WTC11 (cell line): ENCODE measurements at regions not wholly inside any gene's neighbourhood (a gene's known extent, or its start where the extent isn't known, plus 50 kb on each side); places are given as distances from the start of the nearest gene placed in this dataset.

Experiments used
- ATAC-seq: fragments of 200-7000 bp; cut with Tn5 transposase; 2 replicates; pipeline ENCODE4 v1.10.0; 2021; ENCODE audit warnings: mild to moderate bottlenecking, moderate library complexity
- CTCF ChIA-PET: fragments of 300-600 bp; sonication (Branson Sonifier 250); formaldehyde crosslinking; loops from one replicate; lab custom pipeline; 2021; ENCODE audit warnings: antibody characterized with exemption; lab: Charles Lee
- POLR2A ChIA-PET: fragments of 350-600 bp; sonication (Branson Sonifier 250); formaldehyde crosslinking; loops from one replicate; lab custom pipeline; 2021; ENCODE audit warnings: antibody characterized with exemption; lab: Charles Lee
- DNase-seq: peaks from one replicate; pipeline ENCODE4 v3.0.0; 2021; ENCODE audit warnings: low spot score
- H3K27ac Mint-ChIP-seq: 2 replicates; pipeline ENCODE4 v1.8.0; 2021; ENCODE audit warnings: mixed read lengths
- H3K27me3 Mint-ChIP-seq: 2 replicates; pipeline ENCODE4 v1.8.0; 2021; ENCODE audit warnings: low read depth, mild to moderate bottlenecking, moderate library complexity, mixed read lengths
- H3K36me3 Mint-ChIP-seq: 2 replicates; pipeline ENCODE4 v1.8.0; 2021; ENCODE audit warnings: mixed read lengths
- H3K4me1 Mint-ChIP-seq: 2 replicates; pipeline ENCODE4 v1.8.0; 2022; ENCODE audit warnings: mixed read lengths
- H3K4me3 Mint-ChIP-seq: 2 replicates; pipeline ENCODE4 v1.8.0; 2021; ENCODE audit warnings: mild to moderate bottlenecking, moderate library complexity, mixed read lengths
- H3K9me3 Mint-ChIP-seq: 2 replicates; pipeline ENCODE4 v1.8.0; 2021; ENCODE audit warnings: mixed read lengths
- ELF4 ChIP-seq: sonication (generic); formaldehyde crosslinking; IDR thresholded peaks from 2 replicates; pipeline ENCODE4 v1.8.1; 2022; ENCODE audit warnings: low read depth, mild to moderate bottlenecking, moderate library complexity, missing genetic modification reagents
- FOXP1 ChIP-seq: sonication (generic); formaldehyde crosslinking; IDR thresholded peaks from 2 replicates; pipeline ENCODE4 v1.8.0; 2022; ENCODE audit warnings: missing genetic modification reagents, mild to moderate bottlenecking, moderate library complexity, borderline replicate concordance
- GRHL2 ChIP-seq: fragments of 250-450 bp; sonication (Bioruptor Pico); IDR thresholded peaks from 2 replicates; pipeline ENCODE4 v1.8.0; 2022; ENCODE audit warnings: mild to moderate bottlenecking, moderate library complexity; ENCODE audit not compliant: insufficient replicate concordance, severe bottlenecking
- RORB ChIP-seq: fragments of 250-450 bp; sonication (Bioruptor Pico); IDR thresholded peaks from 2 replicates; pipeline ENCODE4 v1.9.0; 2021; ENCODE audit warnings: mild to moderate bottlenecking
- SMAD4 ChIP-seq: sonication (generic); formaldehyde crosslinking; IDR thresholded peaks from 2 replicates; pipeline ENCODE4 v1.8.0; 2022; ENCODE audit warnings: mild to moderate bottlenecking, missing genetic modification reagents
- TCF7 ChIP-seq: sonication (generic); formaldehyde crosslinking; IDR thresholded peaks from 2 replicates; pipeline ENCODE4 v1.8.0; 2022; ENCODE audit warnings: mild to moderate bottlenecking, low read depth, missing genetic modification reagents, moderate library complexity
- TEAD4 ChIP-seq: sonication (generic); formaldehyde crosslinking; IDR thresholded peaks from 2 replicates; pipeline ENCODE4 v1.8.0; 2022; ENCODE audit warnings: mild to moderate bottlenecking, missing genetic modification reagents
- ZNF232 ChIP-seq: sonication (generic); formaldehyde crosslinking; IDR thresholded peaks from 2 replicates; pipeline ENCODE4 v1.8.0; 2022; ENCODE audit warnings: mild to moderate bottlenecking, missing genetic modification reagents
- ZNF317 ChIP-seq: sonication (generic); formaldehyde crosslinking; IDR thresholded peaks from 2 replicates; pipeline ENCODE4 v1.8.1; 2023; ENCODE audit warnings: low read depth, mild to moderate bottlenecking, moderate library complexity, missing genetic modification reagents, borderline replicate concordance
- ZNF416 ChIP-seq: fragments of 250-450 bp; sonication (Bioruptor Pico); IDR thresholded peaks from 2 replicates; pipeline ENCODE4 v1.9.0; 2021; ENCODE audit warnings: mild to moderate bottlenecking, inconsistent platforms
- TF ChIP-seq, protein P1 (sequence below): sonication (generic); formaldehyde crosslinking; IDR thresholded peaks from 2 replicates; pipeline ENCODE4 v1.8.1; 2023; ENCODE audit warnings: mild to moderate bottlenecking, missing genetic modification reagents
- TF ChIP-seq, protein P2 (sequence below): sonication (generic); formaldehyde crosslinking; IDR thresholded peaks from 2 replicates; pipeline ENCODE4 v1.8.1; 2023; ENCODE audit warnings: mild to moderate bottlenecking, missing genetic modification reagents, moderate library complexity
- TF ChIP-seq, protein P3 (sequence below): sonication (generic); formaldehyde crosslinking; IDR thresholded peaks from 2 replicates; pipeline ENCODE4 v1.8.1; 2022; ENCODE audit warnings: mild to moderate bottlenecking, moderate library complexity, missing genetic modification reagents
- TF ChIP-seq, protein P4 (sequence below): sonication (generic); formaldehyde crosslinking; IDR thresholded peaks from 2 replicates; pipeline ENCODE4 v1.8.0; 2022; ENCODE audit warnings: mild to moderate bottlenecking, missing genetic modification reagents
- TF ChIP-seq, protein P5 (sequence below): sonication (generic); formaldehyde crosslinking; IDR thresholded peaks from 2 replicates; pipeline ENCODE4 v1.8.0; 2022; ENCODE audit warnings: mild to moderate bottlenecking, missing genetic modification reagents
- TF ChIP-seq, protein P6 (sequence below): sonication (generic); formaldehyde crosslinking; IDR thresholded peaks from 2 replicates; pipeline ENCODE4 v1.8.1; 2023; ENCODE audit warnings: mild to moderate bottlenecking, missing genetic modification reagents, moderate library complexity

DNA sequence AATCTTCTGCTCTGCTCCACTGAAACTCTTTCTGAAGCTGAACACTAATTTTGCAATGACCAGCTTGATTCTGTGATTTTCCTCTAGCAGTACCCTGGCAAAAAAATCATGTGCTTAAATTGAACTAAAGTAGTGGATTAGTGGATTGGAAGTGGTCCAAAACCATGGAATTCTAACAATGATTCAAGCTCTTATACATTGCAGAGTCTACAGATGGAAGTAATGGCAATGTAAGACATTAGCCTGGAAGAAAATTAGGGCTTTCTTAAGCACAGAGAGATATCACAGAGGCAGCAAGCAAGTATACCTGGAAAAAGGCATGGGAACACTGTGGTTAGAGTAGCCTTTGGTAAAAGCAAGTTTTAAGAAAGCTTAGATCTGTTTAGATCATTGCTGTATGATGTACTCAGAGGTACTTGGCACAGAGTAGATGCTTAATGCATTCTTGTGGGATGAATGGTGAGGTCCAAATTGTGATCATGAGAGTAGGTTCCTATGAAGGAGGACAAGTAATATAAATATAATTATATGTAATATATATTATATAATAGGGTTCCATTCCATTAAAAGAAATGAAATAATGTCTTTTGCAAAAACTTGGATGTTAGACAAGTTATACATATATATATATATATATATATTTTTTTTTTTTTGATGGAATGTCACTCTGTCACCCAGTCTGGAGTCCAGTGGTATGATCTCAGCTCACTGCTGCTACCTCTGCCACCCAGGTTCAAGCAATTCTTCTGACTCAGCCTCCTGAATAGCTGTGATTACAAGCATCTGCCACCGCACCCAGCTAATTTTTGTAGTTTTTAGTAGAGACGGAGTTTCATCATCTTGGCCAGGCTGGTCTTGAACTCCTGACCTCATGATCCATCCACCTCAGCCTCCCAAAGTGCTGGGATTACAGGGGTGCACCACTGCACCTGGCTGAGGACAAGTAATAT, 172.2 kb upstream of the SCN7A start (continued):
- TF ChIP-seq, protein P1, sequence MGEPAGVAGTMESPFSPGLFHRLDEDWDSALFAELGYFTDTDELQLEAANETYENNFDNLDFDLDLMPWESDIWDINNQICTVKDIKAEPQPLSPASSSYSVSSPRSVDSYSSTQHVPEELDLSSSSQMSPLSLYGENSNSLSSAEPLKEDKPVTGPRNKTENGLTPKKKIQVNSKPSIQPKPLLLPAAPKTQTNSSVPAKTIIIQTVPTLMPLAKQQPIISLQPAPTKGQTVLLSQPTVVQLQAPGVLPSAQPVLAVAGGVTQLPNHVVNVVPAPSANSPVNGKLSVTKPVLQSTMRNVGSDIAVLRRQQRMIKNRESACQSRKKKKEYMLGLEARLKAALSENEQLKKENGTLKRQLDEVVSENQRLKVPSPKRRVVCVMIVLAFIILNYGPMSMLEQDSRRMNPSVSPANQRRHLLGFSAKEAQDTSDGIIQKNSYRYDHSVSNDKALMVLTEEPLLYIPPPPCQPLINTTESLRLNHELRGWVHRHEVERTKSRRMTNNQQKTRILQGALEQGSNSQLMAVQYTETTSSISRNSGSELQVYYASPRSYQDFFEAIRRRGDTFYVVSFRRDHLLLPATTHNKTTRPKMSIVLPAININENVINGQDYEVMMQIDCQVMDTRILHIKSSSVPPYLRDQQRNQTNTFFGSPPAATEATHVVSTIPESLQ, result no peak
- no peak for TF ChIP-seq GRHL2 (CRISPR knock-in tag)
- no peak for TF ChIP-seq SMAD4 (CRISPR knock-in tag)
- TF ChIP-seq, protein P2, sequence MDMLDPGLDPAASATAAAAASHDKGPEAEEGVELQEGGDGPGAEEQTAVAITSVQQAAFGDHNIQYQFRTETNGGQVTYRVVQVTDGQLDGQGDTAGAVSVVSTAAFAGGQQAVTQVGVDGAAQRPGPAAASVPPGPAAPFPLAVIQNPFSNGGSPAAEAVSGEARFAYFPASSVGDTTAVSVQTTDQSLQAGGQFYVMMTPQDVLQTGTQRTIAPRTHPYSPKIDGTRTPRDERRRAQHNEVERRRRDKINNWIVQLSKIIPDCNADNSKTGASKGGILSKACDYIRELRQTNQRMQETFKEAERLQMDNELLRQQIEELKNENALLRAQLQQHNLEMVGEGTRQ, result no peak
- TF ChIP-seq TCF7 (CRISPR knock-in tag), result no peak
- TF ChIP-seq, all 79 proteins: peak for 0

DNA sequence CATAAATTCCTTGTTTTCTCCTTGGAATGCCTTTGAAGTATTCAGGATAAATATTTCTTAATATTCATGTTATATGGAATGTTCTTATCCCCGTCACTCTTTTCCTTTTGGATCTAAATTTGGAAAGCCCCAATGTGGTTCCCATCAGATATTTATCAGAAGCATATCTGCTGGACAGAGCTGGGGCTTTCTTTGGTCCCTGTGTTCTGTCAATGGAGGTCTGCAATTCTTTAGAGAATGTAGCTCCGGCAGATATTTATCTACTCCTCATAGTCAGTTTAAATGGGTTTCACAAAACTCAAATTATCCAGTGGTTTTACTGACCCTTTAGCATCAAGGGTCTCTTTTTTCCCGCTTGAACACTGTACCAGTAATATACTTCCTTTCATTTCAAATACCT, 167.8 kb upstream of the SCN7A start:
- DNase-seq (no peak), ATAC-seq (no peak)
- no peak for TF ChIP-seq SMAD4 (CRISPR knock-in tag)
- no peaks in the 10 kb centered on the region for H3K4me1 Mint-ChIP-seq
- H3K27me3 Mint-ChIP-seq, result no peaks in the 10 kb centered on the region
- CTCF ChIA-PET, result no interaction called here
- H3K27ac Mint-ChIP-seq, result no peak overlapping the region
- no peaks in the 10 kb centered on the region for H3K36me3 Mint-ChIP-seq
- POLR2A ChIA-PET, result no interaction called here
- H3K9me3 Mint-ChIP-seq, result no peaks in the 10 kb centered on the region
- H3K4me3 Mint-ChIP-seq, result no peak overlapping the region

DNA sequence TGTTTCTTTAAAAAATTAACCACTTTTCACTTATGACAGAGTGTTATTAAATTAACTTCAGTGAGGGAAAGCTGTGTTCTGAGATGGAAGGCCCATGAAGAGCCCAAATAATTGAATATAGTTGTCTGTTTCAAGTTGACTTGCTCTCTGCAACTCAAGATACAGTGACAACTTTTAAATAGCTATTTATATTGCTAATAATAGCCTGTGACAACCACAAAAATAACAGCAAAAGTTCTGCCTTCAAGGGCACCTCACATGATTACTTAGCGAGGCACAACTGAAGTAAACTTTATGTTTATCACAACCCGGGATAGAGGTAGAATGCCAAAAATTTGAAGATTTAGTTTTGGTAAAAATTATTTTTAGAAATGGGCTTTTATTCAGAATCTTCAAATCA, 167.3 kb upstream of the SCN7A start:
- Mint-ChIP-seq H3K4me3 (no peak overlapping the region), H3K36me3 (no peaks in the 10 kb centered on the region), H3K4me1 (no peaks in the 10 kb centered on the region), H3K27ac (no peak overlapping the region), H3K9me3 (0 out of 2 replicates have a peak, but pooled peaks cover 3% of the 10 kb centered on the region), H3K27me3 (no peaks in the 10 kb centered on the region)
- ChIA-PET POLR2A (no interaction called here), CTCF (no interaction called here)
- TF ChIP-seq, protein P3, sequence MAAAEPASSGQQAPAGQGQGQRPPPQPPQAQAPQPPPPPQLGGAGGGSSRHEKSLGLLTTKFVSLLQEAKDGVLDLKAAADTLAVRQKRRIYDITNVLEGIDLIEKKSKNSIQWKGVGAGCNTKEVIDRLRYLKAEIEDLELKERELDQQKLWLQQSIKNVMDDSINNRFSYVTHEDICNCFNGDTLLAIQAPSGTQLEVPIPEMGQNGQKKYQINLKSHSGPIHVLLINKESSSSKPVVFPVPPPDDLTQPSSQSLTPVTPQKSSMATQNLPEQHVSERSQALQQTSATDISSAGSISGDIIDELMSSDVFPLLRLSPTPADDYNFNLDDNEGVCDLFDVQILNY, result no peak
- TF ChIP-seq ZNF232, result no peak
- no peak for TF ChIP-seq ELF4 (CRISPR knock-in tag)
- no peak for TF ChIP-seq FOXP1 (CRISPR knock-in tag)
- TF ChIP-seq, protein P4, sequence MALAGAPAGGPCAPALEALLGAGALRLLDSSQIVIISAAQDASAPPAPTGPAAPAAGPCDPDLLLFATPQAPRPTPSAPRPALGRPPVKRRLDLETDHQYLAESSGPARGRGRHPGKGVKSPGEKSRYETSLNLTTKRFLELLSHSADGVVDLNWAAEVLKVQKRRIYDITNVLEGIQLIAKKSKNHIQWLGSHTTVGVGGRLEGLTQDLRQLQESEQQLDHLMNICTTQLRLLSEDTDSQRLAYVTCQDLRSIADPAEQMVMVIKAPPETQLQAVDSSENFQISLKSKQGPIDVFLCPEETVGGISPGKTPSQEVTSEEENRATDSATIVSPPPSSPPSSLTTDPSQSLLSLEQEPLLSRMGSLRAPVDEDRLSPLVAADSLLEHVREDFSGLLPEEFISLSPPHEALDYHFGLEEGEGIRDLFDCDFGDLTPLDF (CRISPR knock-in tag), result no peak
- TF ChIP-seq SMAD4 (CRISPR knock-in tag), result no peak
- TF ChIP-seq, protein P1, result no peak
- no peak for TF ChIP-seq ZNF317
- TF ChIP-seq, protein P5, sequence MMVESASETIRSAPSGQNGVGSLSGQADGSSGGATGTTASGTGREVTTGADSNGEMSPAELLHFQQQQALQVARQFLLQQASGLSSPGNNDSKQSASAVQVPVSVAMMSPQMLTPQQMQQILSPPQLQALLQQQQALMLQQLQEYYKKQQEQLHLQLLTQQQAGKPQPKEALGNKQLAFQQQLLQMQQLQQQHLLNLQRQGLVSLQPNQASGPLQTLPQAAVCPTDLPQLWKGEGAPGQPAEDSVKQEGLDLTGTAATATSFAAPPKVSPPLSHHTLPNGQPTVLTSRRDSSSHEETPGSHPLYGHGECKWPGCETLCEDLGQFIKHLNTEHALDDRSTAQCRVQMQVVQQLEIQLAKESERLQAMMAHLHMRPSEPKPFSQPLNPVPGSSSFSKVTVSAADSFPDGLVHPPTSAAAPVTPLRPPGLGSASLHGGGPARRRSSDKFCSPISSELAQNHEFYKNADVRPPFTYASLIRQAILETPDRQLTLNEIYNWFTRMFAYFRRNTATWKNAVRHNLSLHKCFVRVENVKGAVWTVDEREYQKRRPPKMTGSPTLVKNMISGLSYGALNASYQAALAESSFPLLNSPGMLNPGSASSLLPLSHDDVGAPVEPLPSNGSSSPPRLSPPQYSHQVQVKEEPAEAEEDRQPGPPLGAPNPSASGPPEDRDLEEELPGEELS, result no peak
- TF ChIP-seq, protein P6, sequence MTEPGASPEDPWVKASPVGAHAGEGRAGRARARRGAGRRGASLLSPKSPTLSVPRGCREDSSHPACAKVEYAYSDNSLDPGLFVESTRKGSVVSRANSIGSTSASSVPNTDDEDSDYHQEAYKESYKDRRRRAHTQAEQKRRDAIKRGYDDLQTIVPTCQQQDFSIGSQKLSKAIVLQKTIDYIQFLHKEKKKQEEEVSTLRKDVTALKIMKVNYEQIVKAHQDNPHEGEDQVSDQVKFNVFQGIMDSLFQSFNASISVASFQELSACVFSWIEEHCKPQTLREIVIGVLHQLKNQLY (CRISPR knock-in tag), result no peak
- no peak for TF ChIP-seq TEAD4 (CRISPR knock-in tag)
- TF ChIP-seq ZNF416, result no peak
- no peak for TF ChIP-seq RORB
- DNase-seq, result no peak
- ATAC-seq, result no peak
